CD1c-positive myeloid dendritic cell (primary cell): ENCODE measurements at regions not wholly inside any gene's neighbourhood (a gene's known extent, or its start where the extent isn't known, plus 50 kb on each side); places are given as distances from the start of the nearest gene placed in this dataset.

Experiments used
- DNase-seq: peaks from one replicate; pipeline ENCODE4 v3.0.0-alpha.2; 2016; ENCODE audit errors: extremely low spot score

- peak; percentile 30 for DNase-seq
These were observed 170.1 kb upstream of the PITX1 start for GRCh38 chr5:135204151-135204600.

- peak; percentile 40 for DNase-seq
These were observed 169.6 kb upstream of the PITX1 start for GRCh38 chr5:135203593-135204036.

DNA sequence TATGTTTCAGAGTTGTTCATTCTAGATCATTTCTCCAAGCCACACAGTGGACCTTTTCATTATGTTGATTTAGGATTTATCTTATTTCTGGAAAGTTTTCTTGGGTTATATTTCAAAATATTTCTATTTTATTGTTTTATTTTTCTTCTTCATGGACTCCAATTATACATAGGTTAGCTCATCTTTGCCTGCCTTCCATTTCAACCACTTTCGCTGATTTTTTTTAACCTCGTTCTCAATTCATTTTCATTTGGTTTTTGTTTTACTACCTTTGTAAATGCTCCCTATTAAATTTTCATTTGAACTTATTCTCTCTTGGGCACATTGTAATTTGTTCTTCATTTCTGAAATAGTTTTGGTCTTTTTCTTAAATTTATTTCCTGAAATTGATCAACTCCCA, 169.0 kb upstream of the PITX1 start:
- no peak for DNase-seq

- DNase-seq, result no peak
These were observed 165.9 kb upstream of the PITX1 start for GRCh38 chr5:135199919-135200318.

DNA sequence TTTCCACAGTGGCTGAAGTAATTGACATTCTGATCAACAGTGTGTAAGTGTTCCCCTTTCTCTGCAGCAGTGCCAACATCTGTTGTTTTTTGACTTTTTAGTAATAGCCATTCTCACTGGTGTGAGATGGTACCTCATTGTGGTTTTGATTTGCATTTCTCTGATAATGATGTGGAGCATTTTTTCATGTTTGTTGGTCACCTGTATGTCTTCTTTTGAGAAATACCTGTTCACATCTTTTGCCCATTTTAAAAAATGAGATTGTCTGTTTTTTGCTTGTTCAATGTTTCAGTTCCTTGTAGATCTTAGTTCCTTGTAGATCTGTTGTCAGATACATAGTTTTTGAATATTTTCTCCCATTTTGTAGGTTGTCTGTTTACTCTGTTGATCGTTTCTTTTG, 162.5 kb upstream of the PITX1 start:
- DNase-seq, result no peak

DNA sequence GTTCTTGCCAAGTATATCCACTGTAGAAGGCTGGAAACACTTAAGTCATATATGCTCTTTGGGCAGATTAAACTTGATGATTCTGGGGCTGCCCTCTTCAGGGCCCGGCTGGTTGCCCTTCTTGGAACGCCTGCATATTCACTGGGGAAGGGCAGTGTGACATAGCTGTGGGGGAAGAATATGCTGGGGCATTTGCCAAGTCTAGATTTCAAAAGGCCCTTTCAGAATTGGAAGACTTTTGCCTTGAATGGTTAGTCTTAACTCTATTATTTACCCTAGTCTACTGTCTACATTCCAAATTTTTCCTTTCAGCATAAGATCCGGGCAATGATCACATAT, 161.2 kb upstream of the PITX1 start:
- DNase-seq, result no peak

- DNase-seq, result no peak
These were observed 160.7 kb upstream of the PITX1 start for GRCh38 chr5:135194573-135195269.

DNA sequence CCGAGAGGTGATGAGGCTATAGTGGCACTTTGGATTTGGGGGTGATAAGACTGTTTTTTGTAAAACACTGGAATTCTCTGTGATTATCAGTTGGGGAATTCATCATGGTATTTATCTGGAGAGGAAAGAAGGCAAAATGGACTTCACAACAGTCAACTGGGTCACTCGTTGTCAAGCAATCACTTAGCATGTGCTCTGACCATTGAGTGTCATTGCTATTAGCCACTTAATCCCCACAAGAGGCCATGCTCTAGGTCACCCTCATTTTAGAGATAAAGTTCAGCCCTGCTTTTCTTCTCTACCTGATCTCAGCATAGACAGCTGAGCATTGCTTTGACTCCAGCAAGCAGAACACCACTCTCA, 160.1 kb upstream of the PITX1 start:
- no peak for DNase-seq

GRCh38 chr5:135193213-135194125, 159.4 kb upstream of the PITX1 start:
- no peak for DNase-seq

GRCh38 chr5:135192351-135192750, 158.3 kb upstream of the PITX1 start:
- no peak for DNase-seq

DNA sequence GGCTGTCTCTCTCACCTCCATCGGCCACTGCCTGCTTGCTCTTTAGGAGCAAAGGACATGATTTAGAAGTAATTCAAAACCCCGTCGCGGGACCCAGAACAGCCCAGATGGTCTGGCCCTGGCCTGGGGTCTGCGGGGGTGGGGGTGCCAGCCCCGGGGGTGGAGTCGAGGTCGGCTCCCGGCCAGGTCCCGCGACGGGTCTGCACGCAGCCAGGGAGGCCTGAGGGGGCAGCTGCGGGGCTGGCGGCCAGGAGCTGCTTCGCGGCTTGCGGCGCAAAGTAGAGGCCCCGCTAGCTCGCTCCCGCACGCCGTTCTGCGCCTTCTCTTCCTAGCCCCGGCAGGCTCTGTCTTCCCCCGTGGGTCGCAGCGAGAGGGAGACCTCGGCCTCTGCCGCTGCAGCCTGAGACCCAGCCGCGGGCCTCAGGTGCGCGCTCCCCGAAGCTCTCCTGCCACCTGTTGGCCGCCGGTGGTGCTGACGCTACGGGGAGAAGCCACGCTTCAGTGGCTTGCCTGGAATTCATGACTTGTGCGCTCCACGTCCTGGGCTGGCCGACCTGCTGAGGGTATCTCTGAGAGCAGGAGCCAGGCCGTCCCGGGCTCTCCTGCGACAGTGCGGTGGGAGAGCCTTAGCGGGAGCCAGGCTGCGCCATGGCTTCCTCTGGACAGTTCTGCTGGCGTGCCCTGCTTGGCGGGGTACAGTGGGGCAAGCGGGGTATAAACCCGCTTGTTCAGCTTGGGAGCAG, 157.2 kb upstream of the PITX1 start:
- DNase-seq, result peak; percentile 79

- no peak for DNase-seq
These were observed 156.5 kb upstream of the PITX1 start for GRCh38 chr5:135190416-135191083.

DNA sequence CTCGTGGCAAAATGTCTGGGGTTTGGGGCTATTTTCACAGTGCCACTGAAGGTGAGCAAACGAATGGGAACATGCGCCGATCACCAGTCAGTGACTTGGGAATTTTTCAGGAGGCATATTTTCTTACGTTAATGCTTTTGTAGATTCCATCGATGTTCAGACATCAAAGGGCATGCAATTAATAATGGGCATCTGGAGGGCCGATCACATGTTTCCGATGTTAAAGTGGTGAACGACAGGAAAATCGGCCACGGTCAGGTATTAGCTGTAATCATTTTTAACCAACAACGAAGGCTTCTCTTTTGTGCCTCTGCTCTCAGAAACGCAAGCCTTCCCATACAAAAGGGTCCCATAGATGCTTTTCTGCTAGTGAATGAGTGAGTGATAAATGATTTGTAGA, 155.0 kb upstream of the PITX1 start:
- DNase-seq, result no peak

GRCh38 chr5:135188233-135188914, 154.3 kb upstream of the PITX1 start:
- DNase-seq, result no peak

DNA sequence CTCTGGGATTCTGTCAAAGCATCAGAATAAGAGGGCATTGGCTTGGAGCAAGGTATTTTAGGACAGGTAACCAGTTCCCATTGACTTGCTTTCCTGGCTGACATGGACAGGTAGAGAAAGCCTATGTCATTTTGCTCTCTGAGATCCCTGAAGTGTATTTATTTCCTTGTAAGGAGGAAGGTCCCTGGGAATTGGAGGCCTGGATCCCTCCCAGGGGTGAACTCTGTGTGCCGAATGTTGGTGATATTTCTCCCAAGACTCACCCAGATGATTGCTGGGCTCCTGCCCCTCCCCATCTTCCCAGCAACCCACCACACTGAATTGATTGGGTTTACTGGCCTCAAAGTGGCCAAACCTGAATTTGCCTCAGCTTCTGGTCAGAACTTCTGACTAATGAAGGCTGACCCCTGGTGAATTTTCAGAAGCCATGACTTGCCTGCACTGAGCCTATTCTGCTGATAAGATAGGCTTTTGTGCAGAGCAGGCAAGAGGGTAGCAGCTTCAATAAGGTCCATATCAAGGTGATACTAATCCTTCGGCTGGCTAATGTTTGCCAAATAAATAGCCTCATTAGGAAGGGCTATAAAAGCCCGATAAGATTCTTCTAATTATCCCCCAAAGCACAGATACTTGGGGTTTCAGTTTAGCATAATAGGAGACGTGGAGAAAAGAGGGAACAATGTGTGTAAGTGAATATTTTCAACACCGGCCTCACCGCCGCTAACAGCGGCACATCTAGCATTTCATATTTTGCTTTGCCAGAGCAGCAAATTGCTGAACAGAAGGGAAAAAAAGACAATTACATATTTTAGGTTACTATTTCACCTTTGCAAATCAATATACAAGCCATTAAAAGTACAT, 152.9 kb upstream of the PITX1 start:
- no peak for DNase-seq

- DNase-seq, result no peak
These were observed 151.5 kb upstream of the PITX1 start for GRCh38 chr5:135185481-135186065.

- no peak for DNase-seq
These were observed 150.6 kb upstream of the PITX1 start for GRCh38 chr5:135184646-135185045.

DNA sequence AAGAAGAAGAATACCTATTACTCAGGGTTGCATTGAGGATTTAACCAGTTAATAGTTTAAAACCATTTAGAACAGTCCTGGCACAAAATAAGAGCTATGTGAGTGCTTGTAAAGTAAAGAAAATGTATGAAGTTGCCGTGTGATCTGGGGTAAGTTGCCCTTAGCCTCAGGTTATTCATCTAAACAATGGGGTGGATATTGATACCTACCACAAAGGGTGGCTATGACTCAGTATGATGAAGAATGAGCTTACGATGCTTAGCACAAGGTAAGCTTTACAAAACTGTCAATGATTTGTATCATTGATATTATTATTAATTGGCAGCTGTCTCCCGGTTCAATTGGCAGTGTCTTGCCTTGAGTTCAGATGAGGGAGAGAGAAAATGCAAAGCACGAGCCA, 149.4 kb upstream of the PITX1 start:
- no peak for DNase-seq

DNA sequence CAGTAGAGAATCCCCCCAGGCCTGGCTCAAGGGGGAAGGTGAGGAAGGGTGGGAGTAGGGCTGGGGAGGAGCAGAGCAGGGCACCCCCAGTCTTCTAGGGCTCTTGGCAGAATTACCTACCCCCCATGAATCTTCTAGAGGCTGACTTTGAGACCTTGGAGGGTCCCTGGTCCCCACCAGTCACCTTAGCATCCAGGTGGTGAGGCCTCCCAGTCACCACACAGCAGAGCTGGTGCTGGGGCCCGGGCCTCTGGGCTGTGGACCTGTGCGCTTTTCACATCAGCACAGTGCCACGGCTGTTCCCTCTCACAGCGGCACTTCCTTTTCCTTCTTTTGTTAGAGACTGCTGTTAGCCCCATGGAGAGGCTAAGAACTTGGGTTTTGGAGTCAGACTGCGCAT, 148.6 kb upstream of the PITX1 start:
- DNase-seq, result no peak

GRCh38 chr5:135181653-135182052, 147.6 kb upstream of the PITX1 start:
- no peak for DNase-seq
